K562 (cell line): ENCODE measurements at regions not wholly inside any gene's neighbourhood (a gene's known extent, or its start where the extent isn't known, plus 50 kb on each side); places are given as distances from the start of the nearest gene placed in this dataset.

Experiments used
- ATF6 ChIP-seq: sonication (generic); formaldehyde crosslinking; IDR thresholded peaks from 2 replicates; pipeline ENCODE4 v1.4.0; 2020; ENCODE audit warnings: mild to moderate bottlenecking, missing genetic modification reagents
- BDP1 ChIP-seq: IDR thresholded peaks from 3 replicates; pipeline ENCODE4 v1.6.1; 2011; ENCODE audit not compliant: insufficient read length, insufficient read depth
- DDX20 ChIP-seq: fragments of 450-650 bp; IDR thresholded peaks from 2 replicates; pipeline ENCODE4 v1.6.1; 2016; ENCODE audit warnings: missing genetic modification characterization, low read depth, mild to moderate bottlenecking, missing compliant biosample characterization, moderate library complexity
- EGR1 ChIP-seq: fragments of 450-650 bp; conservative IDR thresholded peaks from 2 replicates; pipeline ENCODE4 v1.6.1; 2017; ENCODE audit warnings: mild to moderate bottlenecking
- HMGN3 ChIP-seq: IDR thresholded peaks from 2 replicates; pipeline ENCODE4 v1.6.1; 2011; ENCODE audit warnings: borderline replicate concordance, low read depth, mild to moderate bottlenecking, mixed read lengths, low read length; ENCODE audit not compliant: insufficient read length; ENCODE audit errors: extremely low read depth
- L3MBTL2 ChIP-seq: fragments of 450-650 bp; IDR thresholded peaks from 2 replicates; pipeline ENCODE4 v1.6.1; 2016; ENCODE audit warnings: mild to moderate bottlenecking, moderate library complexity
- SLC30A9 ChIP-seq: fragments of 250-450 bp; sonication (Bioruptor Pico); IDR thresholded peaks from 2 replicates; pipeline ENCODE4 v1.8.0; 2022; ENCODE audit warnings: mild to moderate bottlenecking, moderate library complexity
- SP2 ChIP-seq: IDR thresholded peaks from 2 replicates; pipeline ENCODE4 v1.6.1; 2011; ENCODE audit warnings: mild to moderate bottlenecking, low read depth, low read length, moderate library complexity; ENCODE audit not compliant: poor library complexity, severe bottlenecking; ENCODE audit errors: extremely low read depth
- TF ChIP-seq, protein P1 (sequence below): fragments of 200-600 bp; sonication (generic); IDR thresholded peaks from one replicate; pipeline ENCODE4 v1.6.1; 2012; ENCODE audit warnings: mild to moderate bottlenecking, low read depth, low read length, inconsistent platforms

DNA sequence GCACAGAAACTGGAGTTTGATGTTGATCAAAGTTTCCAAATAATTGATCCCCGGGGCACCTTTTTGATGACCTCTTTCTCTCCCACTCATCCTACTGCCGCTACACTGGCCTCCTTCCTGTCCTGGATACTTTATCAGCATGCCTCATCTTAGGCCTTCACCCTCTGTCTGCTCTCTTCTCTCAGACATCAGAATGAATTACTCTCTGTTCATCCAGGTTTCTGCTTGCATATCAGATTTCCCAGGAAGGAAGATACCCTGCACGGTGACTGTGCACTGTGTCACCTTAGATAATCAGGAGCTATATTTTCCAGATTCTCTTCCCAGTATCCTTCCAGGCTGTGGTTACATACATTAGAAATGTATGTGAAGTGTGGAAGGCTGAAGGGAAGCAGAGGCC lies 397.0 kb downstream of the DIRAS2 start (continued):
- TF ChIP-seq SP2, result no peak
- no peak for TF ChIP-seq L3MBTL2
- TF ChIP-seq BDP1, result no peak
- TF ChIP-seq EGR1, result no peak
- TF ChIP-seq, protein P1, sequence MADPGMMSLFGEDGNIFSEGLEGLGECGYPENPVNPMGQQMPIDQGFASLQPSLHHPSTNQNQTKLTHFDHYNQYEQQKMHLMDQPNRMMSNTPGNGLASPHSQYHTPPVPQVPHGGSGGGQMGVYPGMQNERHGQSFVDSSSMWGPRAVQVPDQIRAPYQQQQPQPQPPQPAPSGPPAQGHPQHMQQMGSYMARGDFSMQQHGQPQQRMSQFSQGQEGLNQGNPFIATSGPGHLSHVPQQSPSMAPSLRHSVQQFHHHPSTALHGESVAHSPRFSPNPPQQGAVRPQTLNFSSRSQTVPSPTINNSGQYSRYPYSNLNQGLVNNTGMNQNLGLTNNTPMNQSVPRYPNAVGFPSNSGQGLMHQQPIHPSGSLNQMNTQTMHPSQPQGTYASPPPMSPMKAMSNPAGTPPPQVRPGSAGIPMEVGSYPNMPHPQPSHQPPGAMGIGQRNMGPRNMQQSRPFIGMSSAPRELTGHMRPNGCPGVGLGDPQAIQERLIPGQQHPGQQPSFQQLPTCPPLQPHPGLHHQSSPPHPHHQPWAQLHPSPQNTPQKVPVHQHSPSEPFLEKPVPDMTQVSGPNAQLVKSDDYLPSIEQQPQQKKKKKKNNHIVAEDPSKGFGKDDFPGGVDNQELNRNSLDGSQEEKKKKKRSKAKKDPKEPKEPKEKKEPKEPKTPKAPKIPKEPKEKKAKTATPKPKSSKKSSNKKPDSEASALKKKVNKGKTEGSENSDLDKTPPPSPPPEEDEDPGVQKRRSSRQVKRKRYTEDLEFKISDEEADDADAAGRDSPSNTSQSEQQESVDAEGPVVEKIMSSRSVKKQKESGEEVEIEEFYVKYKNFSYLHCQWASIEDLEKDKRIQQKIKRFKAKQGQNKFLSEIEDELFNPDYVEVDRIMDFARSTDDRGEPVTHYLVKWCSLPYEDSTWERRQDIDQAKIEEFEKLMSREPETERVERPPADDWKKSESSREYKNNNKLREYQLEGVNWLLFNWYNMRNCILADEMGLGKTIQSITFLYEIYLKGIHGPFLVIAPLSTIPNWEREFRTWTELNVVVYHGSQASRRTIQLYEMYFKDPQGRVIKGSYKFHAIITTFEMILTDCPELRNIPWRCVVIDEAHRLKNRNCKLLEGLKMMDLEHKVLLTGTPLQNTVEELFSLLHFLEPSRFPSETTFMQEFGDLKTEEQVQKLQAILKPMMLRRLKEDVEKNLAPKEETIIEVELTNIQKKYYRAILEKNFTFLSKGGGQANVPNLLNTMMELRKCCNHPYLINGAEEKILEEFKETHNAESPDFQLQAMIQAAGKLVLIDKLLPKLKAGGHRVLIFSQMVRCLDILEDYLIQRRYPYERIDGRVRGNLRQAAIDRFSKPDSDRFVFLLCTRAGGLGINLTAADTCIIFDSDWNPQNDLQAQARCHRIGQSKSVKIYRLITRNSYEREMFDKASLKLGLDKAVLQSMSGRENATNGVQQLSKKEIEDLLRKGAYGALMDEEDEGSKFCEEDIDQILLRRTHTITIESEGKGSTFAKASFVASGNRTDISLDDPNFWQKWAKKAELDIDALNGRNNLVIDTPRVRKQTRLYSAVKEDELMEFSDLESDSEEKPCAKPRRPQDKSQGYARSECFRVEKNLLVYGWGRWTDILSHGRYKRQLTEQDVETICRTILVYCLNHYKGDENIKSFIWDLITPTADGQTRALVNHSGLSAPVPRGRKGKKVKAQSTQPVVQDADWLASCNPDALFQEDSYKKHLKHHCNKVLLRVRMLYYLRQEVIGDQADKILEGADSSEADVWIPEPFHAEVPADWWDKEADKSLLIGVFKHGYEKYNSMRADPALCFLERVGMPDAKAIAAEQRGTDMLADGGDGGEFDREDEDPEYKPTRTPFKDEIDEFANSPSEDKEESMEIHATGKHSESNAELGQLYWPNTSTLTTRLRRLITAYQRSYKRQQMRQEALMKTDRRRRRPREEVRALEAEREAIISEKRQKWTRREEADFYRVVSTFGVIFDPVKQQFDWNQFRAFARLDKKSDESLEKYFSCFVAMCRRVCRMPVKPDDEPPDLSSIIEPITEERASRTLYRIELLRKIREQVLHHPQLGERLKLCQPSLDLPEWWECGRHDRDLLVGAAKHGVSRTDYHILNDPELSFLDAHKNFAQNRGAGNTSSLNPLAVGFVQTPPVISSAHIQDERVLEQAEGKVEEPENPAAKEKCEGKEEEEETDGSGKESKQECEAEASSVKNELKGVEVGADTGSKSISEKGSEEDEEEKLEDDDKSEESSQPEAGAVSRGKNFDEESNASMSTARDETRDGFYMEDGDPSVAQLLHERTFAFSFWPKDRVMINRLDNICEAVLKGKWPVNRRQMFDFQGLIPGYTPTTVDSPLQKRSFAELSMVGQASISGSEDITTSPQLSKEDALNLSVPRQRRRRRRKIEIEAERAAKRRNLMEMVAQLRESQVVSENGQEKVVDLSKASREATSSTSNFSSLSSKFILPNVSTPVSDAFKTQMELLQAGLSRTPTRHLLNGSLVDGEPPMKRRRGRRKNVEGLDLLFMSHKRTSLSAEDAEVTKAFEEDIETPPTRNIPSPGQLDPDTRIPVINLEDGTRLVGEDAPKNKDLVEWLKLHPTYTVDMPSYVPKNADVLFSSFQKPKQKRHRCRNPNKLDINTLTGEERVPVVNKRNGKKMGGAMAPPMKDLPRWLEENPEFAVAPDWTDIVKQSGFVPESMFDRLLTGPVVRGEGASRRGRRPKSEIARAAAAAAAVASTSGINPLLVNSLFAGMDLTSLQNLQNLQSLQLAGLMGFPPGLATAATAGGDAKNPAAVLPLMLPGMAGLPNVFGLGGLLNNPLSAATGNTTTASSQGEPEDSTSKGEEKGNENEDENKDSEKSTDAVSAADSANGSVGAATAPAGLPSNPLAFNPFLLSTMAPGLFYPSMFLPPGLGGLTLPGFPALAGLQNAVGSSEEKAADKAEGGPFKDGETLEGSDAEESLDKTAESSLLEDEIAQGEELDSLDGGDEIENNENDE, result no peak
- TF ChIP-seq HMGN3, result no peak
- TF ChIP-seq ATF6 (CRISPR knock-in tag), result no peak
- no peak for TF ChIP-seq SLC30A9
- TF ChIP-seq DDX20 (tag), result no peak
